ENCODE measurements at regions not wholly inside any gene's neighbourhood (a gene's known extent, or its start where the extent isn't known, plus 50 kb on each side); places are given as distances from the start of the nearest gene placed in this dataset.

GRCh38 chr2:236988690-236989624 lies 96.7 kb upstream of the COPS8 start (continued):
- TF ChIP-seq HDAC2 (CRISPR knock-in tag; IDR thresholded peaks at IDR 0.05) (0 out of 2 replicates have a peak, but pooled peaks have one; percentile 13), BHLHE40 (IDR thresholded peaks at IDR 0.05; ENCODE audit: low read length) (peak; percentile 26; the same call in 1 of the 2 replicates), E2F2 (CRISPR knock-in tag; IDR thresholded peaks at IDR 0.05; ENCODE audit: borderline replicate concordance) (0 out of 2 replicates have a peak, but pooled peaks have one; percentile 32), SAP130 (CRISPR knock-in tag; IDR thresholded peaks at IDR 0.05; ENCODE audit: low read depth) (peak; percentile 76), MED1 (CRISPR knock-in tag; IDR thresholded peaks at IDR 0.05) (peak; percentile 63), SOX6 (IDR thresholded peaks at IDR 0.05) (no peak), SOX6 (CRISPR knock-in tag; IDR thresholded peaks at IDR 0.05) (peak; percentile 12; the same call in 1 of the 2 replicates), ZNF136 (CRISPR knock-in tag; IDR thresholded peaks at IDR 0.05; ENCODE audit: low read depth) (0 out of 2 replicates have a peak, but pooled peaks have one; percentile 22), HDAC1 (CRISPR knock-in tag; IDR thresholded peaks at IDR 0.05) (peak; percentile 78), TBX2 (CRISPR knock-in tag; IDR thresholded peaks at IDR 0.05; ENCODE audit: borderline replicate concordance) (peak; percentile 27; the same call in 1 of the 2 replicates), ZNF607 (CRISPR knock-in tag; IDR thresholded peaks at IDR 0.05; ENCODE audit: borderline replicate concordance) (peak; percentile 44; the same call in 1 of the 2 replicates), SYNCRIP (IDR thresholded peaks at IDR 0.05; ENCODE audit: insufficient read depth, low read depth, low read length) (no peak), IRF2 (CRISPR knock-in tag; IDR thresholded peaks at IDR 0.05) (0 out of 2 replicates have a peak, but pooled peaks have one; percentile 24), CEBPB (IDR thresholded peaks at IDR 0.05; ENCODE audit: borderline replicate concordance, low read depth, low read length) (peak; percentile 66; the same call in 1 of the 2 replicates), RXRB (CRISPR knock-in tag; IDR thresholded peaks at IDR 0.05; ENCODE audit: borderline replicate concordance) (peak; percentile 71; the same call in 1 of the 2 replicates)
- TF ChIP-seq, protein P1, sequence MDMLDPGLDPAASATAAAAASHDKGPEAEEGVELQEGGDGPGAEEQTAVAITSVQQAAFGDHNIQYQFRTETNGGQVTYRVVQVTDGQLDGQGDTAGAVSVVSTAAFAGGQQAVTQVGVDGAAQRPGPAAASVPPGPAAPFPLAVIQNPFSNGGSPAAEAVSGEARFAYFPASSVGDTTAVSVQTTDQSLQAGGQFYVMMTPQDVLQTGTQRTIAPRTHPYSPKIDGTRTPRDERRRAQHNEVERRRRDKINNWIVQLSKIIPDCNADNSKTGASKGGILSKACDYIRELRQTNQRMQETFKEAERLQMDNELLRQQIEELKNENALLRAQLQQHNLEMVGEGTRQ (IDR thresholded peaks at IDR 0.05; ENCODE audit: low read depth, low read length) = no peak
- TF ChIP-seq, protein P1 (CRISPR knock-in tag; IDR thresholded peaks at IDR 0.05; ENCODE audit: borderline replicate concordance) = 0 out of 2 replicates have a peak, but pooled peaks have one; percentile 19
- TF ChIP-seq, protein P2, sequence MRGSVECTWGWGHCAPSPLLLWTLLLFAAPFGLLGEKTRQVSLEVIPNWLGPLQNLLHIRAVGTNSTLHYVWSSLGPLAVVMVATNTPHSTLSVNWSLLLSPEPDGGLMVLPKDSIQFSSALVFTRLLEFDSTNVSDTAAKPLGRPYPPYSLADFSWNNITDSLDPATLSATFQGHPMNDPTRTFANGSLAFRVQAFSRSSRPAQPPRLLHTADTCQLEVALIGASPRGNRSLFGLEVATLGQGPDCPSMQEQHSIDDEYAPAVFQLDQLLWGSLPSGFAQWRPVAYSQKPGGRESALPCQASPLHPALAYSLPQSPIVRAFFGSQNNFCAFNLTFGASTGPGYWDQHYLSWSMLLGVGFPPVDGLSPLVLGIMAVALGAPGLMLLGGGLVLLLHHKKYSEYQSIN (CRISPR knock-in tag; IDR thresholded peaks at IDR 0.05; ENCODE audit: borderline replicate concordance) = no peak
- TF ChIP-seq, protein P3, sequence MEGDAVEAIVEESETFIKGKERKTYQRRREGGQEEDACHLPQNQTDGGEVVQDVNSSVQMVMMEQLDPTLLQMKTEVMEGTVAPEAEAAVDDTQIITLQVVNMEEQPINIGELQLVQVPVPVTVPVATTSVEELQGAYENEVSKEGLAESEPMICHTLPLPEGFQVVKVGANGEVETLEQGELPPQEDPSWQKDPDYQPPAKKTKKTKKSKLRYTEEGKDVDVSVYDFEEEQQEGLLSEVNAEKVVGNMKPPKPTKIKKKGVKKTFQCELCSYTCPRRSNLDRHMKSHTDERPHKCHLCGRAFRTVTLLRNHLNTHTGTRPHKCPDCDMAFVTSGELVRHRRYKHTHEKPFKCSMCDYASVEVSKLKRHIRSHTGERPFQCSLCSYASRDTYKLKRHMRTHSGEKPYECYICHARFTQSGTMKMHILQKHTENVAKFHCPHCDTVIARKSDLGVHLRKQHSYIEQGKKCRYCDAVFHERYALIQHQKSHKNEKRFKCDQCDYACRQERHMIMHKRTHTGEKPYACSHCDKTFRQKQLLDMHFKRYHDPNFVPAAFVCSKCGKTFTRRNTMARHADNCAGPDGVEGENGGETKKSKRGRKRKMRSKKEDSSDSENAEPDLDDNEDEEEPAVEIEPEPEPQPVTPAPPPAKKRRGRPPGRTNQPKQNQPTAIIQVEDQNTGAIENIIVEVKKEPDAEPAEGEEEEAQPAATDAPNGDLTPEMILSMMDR (CRISPR knock-in tag; IDR thresholded peaks at IDR 0.05) = peak; percentile 62

All from HepG2 (cell line).